ENCODE measurements at regions not wholly inside any gene's neighbourhood (a gene's known extent, or its start where the extent isn't known, plus 50 kb on each side); places are given as distances from the start of the nearest gene placed in this dataset.

- TF ChIP-seq, protein P1, sequence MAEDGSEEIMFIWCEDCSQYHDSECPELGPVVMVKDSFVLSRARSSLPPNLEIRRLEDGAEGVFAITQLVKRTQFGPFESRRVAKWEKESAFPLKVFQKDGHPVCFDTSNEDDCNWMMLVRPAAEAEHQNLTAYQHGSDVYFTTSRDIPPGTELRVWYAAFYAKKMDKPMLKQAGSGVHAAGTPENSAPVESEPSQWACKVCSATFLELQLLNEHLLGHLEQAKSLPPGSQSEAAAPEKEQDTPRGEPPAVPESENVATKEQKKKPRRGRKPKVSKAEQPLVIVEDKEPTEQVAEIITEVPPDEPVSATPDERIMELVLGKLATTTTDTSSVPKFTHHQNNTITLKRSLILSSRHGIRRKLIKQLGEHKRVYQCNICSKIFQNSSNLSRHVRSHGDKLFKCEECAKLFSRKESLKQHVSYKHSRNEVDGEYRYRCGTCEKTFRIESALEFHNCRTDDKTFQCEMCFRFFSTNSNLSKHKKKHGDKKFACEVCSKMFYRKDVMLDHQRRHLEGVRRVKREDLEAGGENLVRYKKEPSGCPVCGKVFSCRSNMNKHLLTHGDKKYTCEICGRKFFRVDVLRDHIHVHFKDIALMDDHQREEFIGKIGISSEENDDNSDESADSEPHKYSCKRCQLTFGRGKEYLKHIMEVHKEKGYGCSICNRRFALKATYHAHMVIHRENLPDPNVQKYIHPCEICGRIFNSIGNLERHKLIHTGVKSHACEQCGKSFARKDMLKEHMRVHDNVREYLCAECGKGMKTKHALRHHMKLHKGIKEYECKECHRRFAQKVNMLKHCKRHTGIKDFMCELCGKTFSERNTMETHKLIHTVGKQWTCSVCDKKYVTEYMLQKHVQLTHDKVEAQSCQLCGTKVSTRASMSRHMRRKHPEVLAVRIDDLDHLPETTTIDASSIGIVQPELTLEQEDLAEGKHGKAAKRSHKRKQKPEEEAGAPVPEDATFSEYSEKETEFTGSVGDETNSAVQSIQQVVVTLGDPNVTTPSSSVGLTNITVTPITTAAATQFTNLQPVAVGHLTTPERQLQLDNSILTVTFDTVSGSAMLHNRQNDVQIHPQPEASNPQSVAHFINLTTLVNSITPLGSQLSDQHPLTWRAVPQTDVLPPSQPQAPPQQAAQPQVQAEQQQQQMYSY (CRISPR knock-in tag; IDR thresholded peaks at IDR 0.05), result no peak
- TF ChIP-seq RORB (CRISPR knock-in tag; IDR thresholded peaks at IDR 0.05), result no peak
Measured at GRCh38 chr14:56900726-56901125, 90.4 kb upstream of the OTX2 start (continued).

GRCh38 chr14:56899829-56900228, 89.5 kb upstream of the OTX2 start:
- Mint-ChIP-seq H3K27ac (peak overlapping the region; percentile 55), H3K4me3 (peak overlapping the region; percentile 1), H3K36me3 (no peaks in the 10 kb centered on the region), H3K27me3 (ENCODE audit: low read depth) (peaks cover 66% of the 10 kb centered on the region), H3K9me3 (no peaks in the 10 kb centered on the region), H3K4me1 (peaks cover 92% of the 10 kb centered on the region)
- ChIA-PET POLR2A (interaction anchor here (0.7 kb wide), 1 partner anchor 152 kb away, joined by 3 read pairs; no protein-coding TSS in a partner anchor), CTCF (interaction anchor here (1.2 to 1.8 kb wide), 4 partner anchors 12 to 129 kb away, joined by 3 to 4 read pairs (median 4); no protein-coding TSS in a partner anchor)
- 0 out of 2 replicates have a peak, but pooled peaks have one; percentile 37 for TF ChIP-seq TEAD1 (CRISPR knock-in tag; IDR thresholded peaks at IDR 0.05)
- 0 out of 2 replicates have a peak, but pooled peaks have one; percentile 41 for TF ChIP-seq ZBTB21 (CRISPR knock-in tag; IDR thresholded peaks at IDR 0.05; ENCODE audit: borderline replicate concordance)
- TF ChIP-seq, protein P2, sequence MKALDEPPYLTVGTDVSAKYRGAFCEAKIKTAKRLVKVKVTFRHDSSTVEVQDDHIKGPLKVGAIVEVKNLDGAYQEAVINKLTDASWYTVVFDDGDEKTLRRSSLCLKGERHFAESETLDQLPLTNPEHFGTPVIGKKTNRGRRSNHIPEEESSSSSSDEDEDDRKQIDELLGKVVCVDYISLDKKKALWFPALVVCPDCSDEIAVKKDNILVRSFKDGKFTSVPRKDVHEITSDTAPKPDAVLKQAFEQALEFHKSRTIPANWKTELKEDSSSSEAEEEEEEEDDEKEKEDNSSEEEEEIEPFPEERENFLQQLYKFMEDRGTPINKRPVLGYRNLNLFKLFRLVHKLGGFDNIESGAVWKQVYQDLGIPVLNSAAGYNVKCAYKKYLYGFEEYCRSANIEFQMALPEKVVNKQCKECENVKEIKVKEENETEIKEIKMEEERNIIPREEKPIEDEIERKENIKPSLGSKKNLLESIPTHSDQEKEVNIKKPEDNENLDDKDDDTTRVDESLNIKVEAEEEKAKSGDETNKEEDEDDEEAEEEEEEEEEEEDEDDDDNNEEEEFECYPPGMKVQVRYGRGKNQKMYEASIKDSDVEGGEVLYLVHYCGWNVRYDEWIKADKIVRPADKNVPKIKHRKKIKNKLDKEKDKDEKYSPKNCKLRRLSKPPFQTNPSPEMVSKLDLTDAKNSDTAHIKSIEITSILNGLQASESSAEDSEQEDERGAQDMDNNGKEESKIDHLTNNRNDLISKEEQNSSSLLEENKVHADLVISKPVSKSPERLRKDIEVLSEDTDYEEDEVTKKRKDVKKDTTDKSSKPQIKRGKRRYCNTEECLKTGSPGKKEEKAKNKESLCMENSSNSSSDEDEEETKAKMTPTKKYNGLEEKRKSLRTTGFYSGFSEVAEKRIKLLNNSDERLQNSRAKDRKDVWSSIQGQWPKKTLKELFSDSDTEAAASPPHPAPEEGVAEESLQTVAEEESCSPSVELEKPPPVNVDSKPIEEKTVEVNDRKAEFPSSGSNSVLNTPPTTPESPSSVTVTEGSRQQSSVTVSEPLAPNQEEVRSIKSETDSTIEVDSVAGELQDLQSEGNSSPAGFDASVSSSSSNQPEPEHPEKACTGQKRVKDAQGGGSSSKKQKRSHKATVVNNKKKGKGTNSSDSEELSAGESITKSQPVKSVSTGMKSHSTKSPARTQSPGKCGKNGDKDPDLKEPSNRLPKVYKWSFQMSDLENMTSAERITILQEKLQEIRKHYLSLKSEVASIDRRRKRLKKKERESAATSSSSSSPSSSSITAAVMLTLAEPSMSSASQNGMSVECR (CRISPR knock-in tag; IDR thresholded peaks at IDR 0.05; ENCODE audit: borderline replicate concordance), result no peak
- TF ChIP-seq FOXK1 (CRISPR knock-in tag; IDR thresholded peaks at IDR 0.05), result peak; percentile 46; the same call in 1 of the 2 replicates
- TF ChIP-seq, protein P3, sequence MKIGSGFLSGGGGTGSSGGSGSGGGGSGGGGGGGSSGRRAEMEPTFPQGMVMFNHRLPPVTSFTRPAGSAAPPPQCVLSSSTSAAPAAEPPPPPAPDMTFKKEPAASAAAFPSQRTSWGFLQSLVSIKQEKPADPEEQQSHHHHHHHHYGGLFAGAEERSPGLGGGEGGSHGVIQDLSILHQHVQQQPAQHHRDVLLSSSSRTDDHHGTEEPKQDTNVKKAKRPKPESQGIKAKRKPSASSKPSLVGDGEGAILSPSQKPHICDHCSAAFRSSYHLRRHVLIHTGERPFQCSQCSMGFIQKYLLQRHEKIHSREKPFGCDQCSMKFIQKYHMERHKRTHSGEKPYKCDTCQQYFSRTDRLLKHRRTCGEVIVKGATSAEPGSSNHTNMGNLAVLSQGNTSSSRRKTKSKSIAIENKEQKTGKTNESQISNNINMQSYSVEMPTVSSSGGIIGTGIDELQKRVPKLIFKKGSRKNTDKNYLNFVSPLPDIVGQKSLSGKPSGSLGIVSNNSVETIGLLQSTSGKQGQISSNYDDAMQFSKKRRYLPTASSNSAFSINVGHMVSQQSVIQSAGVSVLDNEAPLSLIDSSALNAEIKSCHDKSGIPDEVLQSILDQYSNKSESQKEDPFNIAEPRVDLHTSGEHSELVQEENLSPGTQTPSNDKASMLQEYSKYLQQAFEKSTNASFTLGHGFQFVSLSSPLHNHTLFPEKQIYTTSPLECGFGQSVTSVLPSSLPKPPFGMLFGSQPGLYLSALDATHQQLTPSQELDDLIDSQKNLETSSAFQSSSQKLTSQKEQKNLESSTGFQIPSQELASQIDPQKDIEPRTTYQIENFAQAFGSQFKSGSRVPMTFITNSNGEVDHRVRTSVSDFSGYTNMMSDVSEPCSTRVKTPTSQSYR (CRISPR knock-in tag; IDR thresholded peaks at IDR 0.05), result no peak
- 0 out of 2 replicates have a peak, but pooled peaks have one; percentile 6 for TF ChIP-seq ZNF423 (CRISPR knock-in tag; IDR thresholded peaks at IDR 0.05)
- peak; percentile 66; the same call in 1 of the 2 replicates for TF ChIP-seq ESRRA (CRISPR knock-in tag; IDR thresholded peaks at IDR 0.05; ENCODE audit: borderline replicate concordance)
- TF ChIP-seq ELF4 (CRISPR knock-in tag; IDR thresholded peaks at IDR 0.05; ENCODE audit: low read depth), result no peak
- no peak for TF ChIP-seq ZNF512 (CRISPR knock-in tag; IDR thresholded peaks at IDR 0.05; ENCODE audit: borderline replicate concordance)
- TF ChIP-seq CBFB (CRISPR knock-in tag; IDR thresholded peaks at IDR 0.05; ENCODE audit: low read depth), result peak; percentile 44; the same call in 1 of the 2 replicates
- TF ChIP-seq ZNF232 (CRISPR knock-in tag; IDR thresholded peaks at IDR 0.05), result 0 out of 2 replicates have a peak, but pooled peaks have one; percentile 28
- TF ChIP-seq SP1 (CRISPR knock-in tag; conservative IDR thresholded peaks at IDR 0.05), result 0 out of 2 replicates have a peak, but pooled peaks have one; percentile 38
- TF ChIP-seq FOXP4 (CRISPR knock-in tag; IDR thresholded peaks at IDR 0.05), result peak; percentile 36; the same call in 1 of the 2 replicates
- ATAC-seq (peak; percentile 79), DNase-seq (ENCODE audit: low spot score) (no peak)

Data from WTC11 (cell line).